SK-N-SH (cell line): ENCODE measurements at regions not wholly inside any gene's neighbourhood (a gene's known extent, or its start where the extent isn't known, plus 50 kb on each side); places are given as distances from the start of the nearest gene placed in this dataset.

Experiments
- CTCF ChIA-PET: fragments of 300-600, 350-600 bp; formaldehyde crosslinking; extraction: SDS; loops from one replicate; lab custom pipeline; 2021; lab: Yijun Ruan, JAX
- POLR2A ChIA-PET: fragments of 350-600 bp; sonication (Branson Sonifier 250); formaldehyde crosslinking; extraction: SDS; loops from one replicate; lab custom pipeline; 2020; ENCODE audit warnings: antibody characterized with exemption, inconsistent platforms; lab: Yijun Ruan, JAX
- DNase-seq: peaks from one replicate; pipeline ENCODE4 v3.0.0; 2012
- H2AFZ ChIP-seq: fragments of 200-600 bp; sonication (generic); 2 replicates; pipeline ENCODE4 v1.8.1; 2016; ENCODE audit warnings: antibody characterized with exemption, mild to moderate bottlenecking, low read depth
- H3F3A ChIP-seq: fragments of 200-600 bp; sonication (generic); replicated peaks from 2 replicates; pipeline ENCODE3; 2016; ENCODE audit warnings: antibody characterized with exemption, mild to moderate bottlenecking; ENCODE audit not compliant: insufficient read depth
- H3K27ac ChIP-seq, 2 experiments: fragments of 200-500 bp in 1 of 2; fragments of 200-600 bp in 1 of 2; sonication (Bioruptor generic) in 1 of 2; sonication (generic), shearing (Covaris generic) in 1 of 2; 2 replicates each; pipeline versions ENCODE4 v1.5.1 to v1.6.1; 2014 to 2016; ENCODE audit warnings: low read depth in 2 of 2, inconsistent platforms in 1 of 2, low read length in 1 of 2, mild to moderate bottlenecking in 1 of 2, mixed read lengths in 1 of 2
- H3K27me3 ChIP-seq: fragments of 200-600 bp; sonication (generic), shearing (Covaris generic); 2 replicates; pipeline ENCODE4 v1.6.1; 2016; ENCODE audit warnings: mixed run types; ENCODE audit not compliant: insufficient read depth
- H3K36me3 ChIP-seq, 2 experiments: fragments of 200-500 bp in 1 of 2; fragments of 200-600 bp in 1 of 2; sonication (Bioruptor generic) in 1 of 2; sonication (generic) in 1 of 2; replicated peaks in 1 of 2; 2 replicates each; pipeline versions ENCODE3 to v1.5.1; 2014 to 2016; ENCODE audit warnings: low read length in 1 of 2, mild to moderate bottlenecking in 1 of 2; ENCODE audit not compliant: insufficient read depth in 2 of 2, control insufficient read depth in 1 of 2
- H3K4me1 ChIP-seq, 2 experiments: fragments of 200-500 bp in 1 of 2; fragments of 200-600 bp in 1 of 2; sonication (Bioruptor generic) in 1 of 2; sonication (generic), shearing (Covaris generic) in 1 of 2; 2 replicates each; pipeline versions ENCODE4 v1.5.1 to v1.6.1; 2014 to 2016; ENCODE audit warnings: low read depth in 1 of 2, low read length in 1 of 2, mixed run types in 1 of 2; ENCODE audit not compliant: insufficient read depth in 2 of 2, control insufficient read depth in 1 of 2
- H3K4me2 ChIP-seq: fragments of 200-600 bp; sonication (generic), shearing (Covaris generic); 2 replicates; pipeline ENCODE4 v1.6.1; 2017; ENCODE audit warnings: mixed run types
- H3K4me3 ChIP-seq, 2 experiments: fragments of 200-500 bp in 1 of 2; fragments of 200-600 bp in 1 of 2; sonication (Bioruptor generic) in 1 of 2; sonication (generic), shearing (Covaris generic) in 1 of 2; 2 replicates each; pipeline versions ENCODE4 v1.5.1 to v1.8.1; 2014 to 2016; ENCODE audit warnings: low read depth in 2 of 2, inconsistent platforms in 1 of 2, low read length in 1 of 2, mild to moderate bottlenecking in 1 of 2, mixed read lengths in 1 of 2, moderate library complexity in 1 of 2
- H3K79me2 ChIP-seq: fragments of 200-600 bp; sonication (generic); 2 replicates; pipeline ENCODE4 v1.8.1; 2017; ENCODE audit warnings: mild to moderate bottlenecking; ENCODE audit not compliant: insufficient read depth
- H3K9ac ChIP-seq: fragments of 200-600 bp; sonication (generic); 2 replicates; pipeline ENCODE4 v1.6.1; 2017; ENCODE audit warnings: mixed run types
- H3K9me2 ChIP-seq: fragments of 200-600 bp; sonication (generic); 2 replicates; pipeline ENCODE4 v1.6.1; 2017; ENCODE audit warnings: mixed run types
- H3K9me3 ChIP-seq: fragments of 200-600 bp; sonication (generic); 2 replicates; pipeline ENCODE4 v1.6.1; 2017; ENCODE audit warnings: mixed run types, mild to moderate bottlenecking, moderate library complexity
- H4K20me1 ChIP-seq: fragments of 200-600 bp; sonication (generic); 2 replicates; pipeline ENCODE4 v1.6.1; 2017; ENCODE audit warnings: mild to moderate bottlenecking, mixed run types; ENCODE audit not compliant: insufficient read depth
- ELF1 ChIP-seq: IDR thresholded peaks from 2 replicates; pipeline ENCODE4 v1.4.0; 2012
- EP300 ChIP-seq, 2 experiments: IDR thresholded peaks; 2 replicates each; pipeline versions ENCODE4 v1.4.0 to v1.6.1; 2012; ENCODE audit warnings: borderline replicate concordance in 1 of 2, low read depth in 1 of 2, low read length in 1 of 2
- EZH2phosphoT487 ChIP-seq: fragments of 200-600 bp; sonication (generic); IDR thresholded peaks from 2 replicates; pipeline ENCODE4 v1.6.1; 2017; ENCODE audit warnings: low read depth, mixed run types, mild to moderate bottlenecking, antibody characterized with exemption, moderate library complexity, borderline replicate concordance
- FOSL2 ChIP-seq: IDR thresholded peaks from 2 replicates; pipeline ENCODE4 v1.4.0; 2012; ENCODE audit warnings: low read depth, mild to moderate bottlenecking, moderate library complexity, borderline replicate concordance
- FOXJ3 ChIP-seq: sonication (generic); formaldehyde crosslinking; IDR thresholded peaks from 2 replicates; pipeline ENCODE4 v1.5.1; 2020; ENCODE audit warnings: mild to moderate bottlenecking, missing genetic modification reagents
- GABPA ChIP-seq: IDR thresholded peaks from 2 replicates; pipeline ENCODE4 v1.4.0; 2012; ENCODE audit warnings: low read depth, mild to moderate bottlenecking
- GATA2 ChIP-seq: sonication (generic); formaldehyde crosslinking; IDR thresholded peaks from 2 replicates; pipeline ENCODE4 v1.5.0; 2020; ENCODE audit warnings: mild to moderate bottlenecking, missing genetic modification reagents
- IRF3 ChIP-seq: fragments of 150-350 bp; IDR thresholded peaks from 2 replicates; pipeline ENCODE4 v1.6.1; 2016; ENCODE audit warnings: mild to moderate bottlenecking, low read depth, low read length
- MEF2A ChIP-seq: IDR thresholded peaks from 2 replicates; pipeline ENCODE4 v1.4.0; 2012; ENCODE audit warnings: low read depth, borderline replicate concordance
- MXI1 ChIP-seq: IDR thresholded peaks from 2 replicates; pipeline ENCODE4 v1.6.1; 2012; ENCODE audit warnings: mild to moderate bottlenecking, low read depth, low read length, improper control_type of control experiment
- NRF1 ChIP-seq: IDR thresholded peaks from 2 replicates; pipeline ENCODE4 v1.6.1; 2012; ENCODE audit warnings: low read depth, mild to moderate bottlenecking, low read length
- RAD21 ChIP-seq: IDR thresholded peaks from 2 replicates; pipeline ENCODE4 v1.6.1; 2012; ENCODE audit warnings: mild to moderate bottlenecking, low read length
- RCOR1 ChIP-seq: fragments of 150-350 bp; IDR thresholded peaks from 2 replicates; pipeline ENCODE4 v1.6.1; 2017; ENCODE audit warnings: antibody characterized with exemption, low read length
- REST ChIP-seq: IDR thresholded peaks from 2 replicates; pipeline ENCODE4 v1.6.1; 2012; ENCODE audit warnings: mild to moderate bottlenecking, low read depth, low read length, moderate library complexity
- SIN3A ChIP-seq: IDR thresholded peaks from 2 replicates; pipeline ENCODE4 v1.6.1; 2012; ENCODE audit warnings: low read depth, mild to moderate bottlenecking, low read length, moderate library complexity, borderline replicate concordance
- TAF1 ChIP-seq: IDR thresholded peaks from 2 replicates; pipeline ENCODE4 v1.6.1; 2012; ENCODE audit warnings: low read depth, mild to moderate bottlenecking, low read length, moderate library complexity, borderline replicate concordance
- USF1 ChIP-seq: IDR thresholded peaks from 2 replicates; pipeline ENCODE4 v1.4.0; 2012; ENCODE audit warnings: low read depth, borderline replicate concordance
- YY1 ChIP-seq: IDR thresholded peaks from 2 replicates; pipeline ENCODE4 v1.4.0; 2012; ENCODE audit warnings: low read depth, mild to moderate bottlenecking
- WGBS: methylation state at CpG from one replicate; pipeline ENCODE4 v1.1.6; 2017; ENCODE audit warnings: low lambda C conversion rate; 5-methylcytosine and 5-hydroxymethylcytosine counted together

- Histone ChIP-seq H3K9ac (no peak overlapping the region), H3K36me3 (no peaks in the 10 kb centered on the region), H2AFZ (no peak overlapping the region), H3K27me3 (no peaks in the 10 kb centered on the region), H4K20me1 (no peaks in the 10 kb centered on the region), H3F3A (no peaks in the 10 kb centered on the region), H3K9me3 (no peaks in the 10 kb centered on the region), H3K27ac (no peak overlapping the region), H3K79me2 (no peaks in the 10 kb centered on the region), H3K4me3 (no peak overlapping the region), H3K9me2 (no peaks in the 10 kb centered on the region), H3K4me1 (peaks cover 0 to 4% of the 10 kb centered on the region in 2 experiments; a peak in 2 of 4 replicates), H3K4me2 (no peak overlapping the region)
- ChIA-PET POLR2A (no interaction called here), CTCF (interaction anchor here (0.6 kb wide), 1 partner anchor 9 kb away, joined by 3 read pairs; no protein-coding TSS in a partner anchor)
- DNase-seq, result no peak
- TF ChIP-seq MXI1 (no peak), RCOR1 (peak; percentile 26; the same call in 1 of the 2 replicates)
These were observed 129.7 kb upstream of the CALCR start for GRCh38 chr7:93704217-93704616.

- Histone ChIP-seq H3K4me2 (no peak overlapping the region), H2AFZ (no peak overlapping the region), H4K20me1 (no peaks in the 10 kb centered on the region), H3K9me2 (no peaks in the 10 kb centered on the region), H3K4me3 (no peak overlapping the region), H3K79me2 (no peaks in the 10 kb centered on the region), H3K27ac (no peak overlapping the region), H3F3A (no peaks in the 10 kb centered on the region), H3K9ac (no peak overlapping the region), H3K36me3 (no peaks in the 10 kb centered on the region), H3K9me3 (no peaks in the 10 kb centered on the region), H3K27me3 (no peaks in the 10 kb centered on the region), H3K4me1 (no peaks in the 10 kb centered on the region)
- 53% methylated on average over 1 of the region's 1 CpG for WGBS
- TF ChIP-seq YY1 (no peak), GABPA (no peak), EZH2phosphoT487 (no peak), FOSL2 (no peak)
- ChIA-PET POLR2A (no interaction called here), CTCF (interaction anchor here (0.8 to 2.8 kb wide), 2 partner anchors 18 to 20 kb away, joined by 3 to 8 read pairs; no protein-coding TSS in a partner anchor)
- DNase-seq, result no peak
These were observed 123.4 kb upstream of the CALCR start for GRCh38 chr7:93697901-93698300.

- ChIA-PET POLR2A (no interaction called here), CTCF (interaction anchor here (2.4 kb wide), 1 partner anchor 72 kb away, joined by 11 read pairs; no protein-coding TSS in a partner anchor)
- no peaks in the 10 kb centered on the region for H3F3A ChIP-seq
- no peaks in the 10 kb centered on the region for H4K20me1 ChIP-seq
- H3K9me3 ChIP-seq, result no peaks in the 10 kb centered on the region
- no peaks in the 10 kb centered on the region for H3K9me2 ChIP-seq
- no peaks in the 10 kb centered on the region for H3K36me3 ChIP-seq
- H3K79me2 ChIP-seq, result no peaks in the 10 kb centered on the region
- H3K4me3 ChIP-seq, result no peak overlapping the region
- no peak overlapping the region for H3K27ac ChIP-seq
- H3K4me2 ChIP-seq, result no peak overlapping the region
- H3K9ac ChIP-seq, result no peak overlapping the region
- no peaks in the 10 kb centered on the region for H3K4me1 ChIP-seq
- no peak for DNase-seq
- H2AFZ ChIP-seq, result no peak overlapping the region
- WGBS, result 86% methylated on average over 6 of the region's 6 CpGs
- no peak for TF ChIP-seq FOXJ3 (CRISPR knock-in tag)
- TF ChIP-seq EP300 (IDR thresholded peaks at IDR 0.05; ENCODE audit: borderline replicate concordance in 1 of 2, low read depth in 1 of 2, low read length in 1 of 2), result no peak
- TF ChIP-seq TAF1, result no peak
- TF ChIP-seq ELF1, result no peak
- TF ChIP-seq RAD21, result no peak
- no peak for TF ChIP-seq IRF3
- TF ChIP-seq NRF1, result no peak
- TF ChIP-seq USF1, result no peak
- no peak for TF ChIP-seq MEF2A
- TF ChIP-seq GATA2 (CRISPR knock-in tag), result no peak
- no peak for TF ChIP-seq SIN3A
- no peak for TF ChIP-seq REST
- TF ChIP-seq YY1, result no peak
- no peaks in the 10 kb centered on the region for H3K27me3 ChIP-seq
These were observed 119.3 kb upstream of the CALCR start for GRCh38 chr7:93693796-93694195.
